Astrocyte (in vitro differentiated cells and primary cell): ENCODE measurements at regions not wholly inside any gene's neighbourhood (a gene's known extent, or its start where the extent isn't known, plus 50 kb on each side); places are given as distances from the start of the nearest gene placed in this dataset.
"Not testable (repeated sequence)": the region's sequence is repeated elsewhere in the genome, so short reads cannot be mapped to it uniquely, and the experiment has no call there.

Experiments
- DNase-seq: peaks from one replicate; pipeline ENCODE4 v3.0.0-alpha.2; 2010; ENCODE audit warnings: low read depth
- FAIRE-seq: peaks from 2 replicates; lab custom pipeline; 2011; peaks lifted over from hg19 to GRCh38; lab: Jason Lieb, UNC
- H2AFZ ChIP-seq: 2 replicates; pipeline ENCODE4 v1.6.0; 2012; ENCODE audit warnings: low read depth, low read length, inconsistent platforms
- H3K27ac ChIP-seq: 2 replicates; pipeline ENCODE4 v1.5.1; 2011; ENCODE audit warnings: low read depth, low read length, inconsistent platforms
- H3K27me3 ChIP-seq: 2 replicates; pipeline ENCODE4 v1.6.0; 2011; ENCODE audit warnings: low read length, inconsistent platforms; ENCODE audit not compliant: insufficient read depth
- H3K36me3 ChIP-seq: 2 replicates; pipeline ENCODE4 v1.5.1; 2011; ENCODE audit warnings: low read length, inconsistent platforms; ENCODE audit not compliant: insufficient read depth
- H3K4me1 ChIP-seq: 2 replicates; pipeline ENCODE4 v1.5.1; 2011; ENCODE audit warnings: low read length, inconsistent platforms; ENCODE audit not compliant: insufficient read depth
- H3K4me2 ChIP-seq: 2 replicates; pipeline ENCODE4 v1.6.0; 2012; ENCODE audit warnings: low read length, inconsistent platforms
- H3K4me3 ChIP-seq: 2 replicates; pipeline ENCODE4 v1.5.1; 2011; ENCODE audit warnings: low read depth, mild to moderate bottlenecking, low read length, inconsistent platforms; ENCODE audit not compliant: insufficient read depth
- H3K79me2 ChIP-seq: 2 replicates; pipeline ENCODE4 v1.6.0; 2012; ENCODE audit warnings: mild to moderate bottlenecking, low read length, inconsistent platforms; ENCODE audit not compliant: insufficient read depth
- H3K9ac ChIP-seq: 2 replicates; pipeline ENCODE4 v1.6.0; 2012; ENCODE audit warnings: mild to moderate bottlenecking, low read length, inconsistent platforms
- H3K9me3 ChIP-seq: 2 replicates; pipeline ENCODE4 v1.5.1; 2012; ENCODE audit warnings: low read depth, mild to moderate bottlenecking, low read length, inconsistent platforms; ENCODE audit not compliant: insufficient read depth
- H4K20me1 ChIP-seq: 2 replicates; pipeline ENCODE4 v1.6.0; 2012; ENCODE audit warnings: low read length, inconsistent platforms; ENCODE audit not compliant: insufficient read depth
- H3K27ac Mint-ChIP-seq: one replicate; pipeline ENCODE4 v1.8.0; 2021; ENCODE audit warnings: mild to moderate bottlenecking, mixed read lengths; ENCODE audit not compliant: unreplicated experiment
- H3K27me3 Mint-ChIP-seq: one replicate; pipeline ENCODE4 v1.8.0; 2021; ENCODE audit warnings: low read depth, mixed read lengths; ENCODE audit not compliant: unreplicated experiment
- H3K36me3 Mint-ChIP-seq: one replicate; pipeline ENCODE4 v1.8.0; 2021; ENCODE audit warnings: low read depth, mixed read lengths; ENCODE audit not compliant: unreplicated experiment
- H3K4me1 Mint-ChIP-seq: one replicate; pipeline ENCODE4 v1.8.0; 2021; ENCODE audit warnings: low read depth, mixed read lengths; ENCODE audit not compliant: unreplicated experiment
- H3K4me3 Mint-ChIP-seq: one replicate; pipeline ENCODE4 v1.8.0; 2021; ENCODE audit warnings: mild to moderate bottlenecking, moderate library complexity, mixed read lengths; ENCODE audit not compliant: unreplicated experiment
- H3K9me3 Mint-ChIP-seq: one replicate; pipeline ENCODE4 v1.8.0; 2021; ENCODE audit warnings: mild to moderate bottlenecking, mixed read lengths; ENCODE audit not compliant: unreplicated experiment
- EZH2 ChIP-seq: IDR thresholded peaks from 2 replicates; pipeline ENCODE4 v1.6.1; 2012; ENCODE audit warnings: mild to moderate bottlenecking, low read length, inconsistent platforms; ENCODE audit not compliant: insufficient read depth
- TF ChIP-seq, protein P1 (sequence below): IDR thresholded peaks from 2 replicates; pipeline ENCODE4 v1.5.1; 2011; ENCODE audit warnings: low read depth, mild to moderate bottlenecking, inconsistent platforms, low read length, moderate library complexity; ENCODE audit not compliant: insufficient read depth

DNA sequence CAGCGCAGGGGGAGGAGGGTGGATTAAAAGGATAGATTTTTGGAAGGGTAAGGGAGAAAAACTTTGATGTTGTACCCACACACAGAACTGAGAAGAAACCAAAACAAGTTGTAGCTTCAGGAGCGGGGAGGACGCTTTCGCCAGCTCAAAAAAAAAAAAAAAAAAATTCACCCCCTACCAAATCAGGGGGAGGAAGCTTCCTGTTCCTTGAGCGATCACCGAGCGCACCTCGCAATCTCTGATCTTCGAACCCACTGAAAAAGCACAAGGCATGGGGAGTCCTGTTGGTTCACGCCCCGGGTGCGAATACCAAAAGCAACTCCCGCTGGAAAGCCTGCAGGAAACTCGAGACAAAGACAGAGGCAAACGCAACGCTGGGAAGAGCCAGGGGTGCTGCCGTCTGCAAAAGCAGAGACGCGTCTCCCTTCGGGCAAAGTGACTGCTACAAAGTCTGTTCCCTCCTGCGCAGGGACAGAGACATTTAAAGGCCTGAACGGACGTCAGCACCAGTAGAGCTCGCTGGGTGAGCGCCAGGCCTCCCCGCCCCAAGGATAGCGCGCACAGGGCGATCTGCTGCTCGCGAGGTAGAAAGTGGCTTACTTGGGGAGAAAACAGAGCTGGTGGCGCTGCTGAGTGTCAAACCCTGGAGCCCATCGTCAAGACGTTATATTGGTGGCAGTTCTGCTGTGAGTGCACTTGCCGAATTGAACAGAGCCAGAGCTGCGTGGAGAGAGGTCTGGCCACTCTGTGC is 190.4 kb downstream of the USP22 start:
- peak; percentile 20 for DNase-seq
- H3K4me3 Mint-ChIP-seq: peak overlapping the region; percentile 82

GRCh38 chr17:20852990-20853370 is 189.8 kb downstream of the USP22 start:
- H3K36me3 ChIP-seq: no peaks in the 10 kb centered on the region
- no peak overlapping the region for H3K9ac ChIP-seq
- TF ChIP-seq EZH2: no peak
- TF ChIP-seq, protein P1, sequence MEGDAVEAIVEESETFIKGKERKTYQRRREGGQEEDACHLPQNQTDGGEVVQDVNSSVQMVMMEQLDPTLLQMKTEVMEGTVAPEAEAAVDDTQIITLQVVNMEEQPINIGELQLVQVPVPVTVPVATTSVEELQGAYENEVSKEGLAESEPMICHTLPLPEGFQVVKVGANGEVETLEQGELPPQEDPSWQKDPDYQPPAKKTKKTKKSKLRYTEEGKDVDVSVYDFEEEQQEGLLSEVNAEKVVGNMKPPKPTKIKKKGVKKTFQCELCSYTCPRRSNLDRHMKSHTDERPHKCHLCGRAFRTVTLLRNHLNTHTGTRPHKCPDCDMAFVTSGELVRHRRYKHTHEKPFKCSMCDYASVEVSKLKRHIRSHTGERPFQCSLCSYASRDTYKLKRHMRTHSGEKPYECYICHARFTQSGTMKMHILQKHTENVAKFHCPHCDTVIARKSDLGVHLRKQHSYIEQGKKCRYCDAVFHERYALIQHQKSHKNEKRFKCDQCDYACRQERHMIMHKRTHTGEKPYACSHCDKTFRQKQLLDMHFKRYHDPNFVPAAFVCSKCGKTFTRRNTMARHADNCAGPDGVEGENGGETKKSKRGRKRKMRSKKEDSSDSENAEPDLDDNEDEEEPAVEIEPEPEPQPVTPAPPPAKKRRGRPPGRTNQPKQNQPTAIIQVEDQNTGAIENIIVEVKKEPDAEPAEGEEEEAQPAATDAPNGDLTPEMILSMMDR: no peak
- no peaks in the 10 kb centered on the region for H3K9me3 Mint-ChIP-seq
- no peak overlapping the region for H3K27ac ChIP-seq
- H3K27me3 Mint-ChIP-seq: peaks cover 23% of the 10 kb centered on the region
- peak overlapping the region; percentile 82 for H3K4me3 Mint-ChIP-seq
- H3K9me3 ChIP-seq: no peaks in the 10 kb centered on the region
- peak overlapping the region; percentile 42 for H3K4me3 ChIP-seq
- no peaks in the 10 kb centered on the region for H3K79me2 ChIP-seq
- no peaks in the 10 kb centered on the region for H3K36me3 Mint-ChIP-seq
- FAIRE-seq (no peak), DNase-seq (peak; percentile 0)
- H3K27ac Mint-ChIP-seq: no peak overlapping the region
- no peaks in the 10 kb centered on the region for H3K4me1 Mint-ChIP-seq
- no peaks in the 10 kb centered on the region for H4K20me1 ChIP-seq
- H2AFZ ChIP-seq: peak overlapping the region; percentile 78
- H3K4me1 ChIP-seq: no peaks in the 10 kb centered on the region
- H3K27me3 ChIP-seq: peaks cover 20% of the 10 kb centered on the region
- H3K4me2 ChIP-seq: peak overlapping the region; percentile 85

More for the DNA sequence above, 190.4 kb downstream of the USP22 start:
- FAIRE-seq: no peak
- Histone ChIP-seq H3K27me3 (peaks cover 23% of the 10 kb centered on the region), H3K4me2 (peak overlapping the region; percentile 85), H2AFZ (peak overlapping the region; percentile 78), H4K20me1 (no peaks in the 10 kb centered on the region), H3K4me1 (no peaks in the 10 kb centered on the region), H3K79me2 (no peaks in the 10 kb centered on the region), H3K36me3 (no peaks in the 10 kb centered on the region), H3K4me3 (peak overlapping the region; percentile 42), H3K9ac (no peak overlapping the region), H3K9me3 (no peaks in the 10 kb centered on the region), H3K27ac (no peak overlapping the region)
- Mint-ChIP-seq H3K4me1 (no peaks in the 10 kb centered on the region), H3K27me3 (peaks cover 23% of the 10 kb centered on the region), H3K36me3 (no peaks in the 10 kb centered on the region), H3K27ac (peak overlapping the region; percentile 69), H3K9me3 (no peaks in the 10 kb centered on the region)
- TF ChIP-seq EZH2: no peak
- TF ChIP-seq, protein P1: no peak

DNA sequence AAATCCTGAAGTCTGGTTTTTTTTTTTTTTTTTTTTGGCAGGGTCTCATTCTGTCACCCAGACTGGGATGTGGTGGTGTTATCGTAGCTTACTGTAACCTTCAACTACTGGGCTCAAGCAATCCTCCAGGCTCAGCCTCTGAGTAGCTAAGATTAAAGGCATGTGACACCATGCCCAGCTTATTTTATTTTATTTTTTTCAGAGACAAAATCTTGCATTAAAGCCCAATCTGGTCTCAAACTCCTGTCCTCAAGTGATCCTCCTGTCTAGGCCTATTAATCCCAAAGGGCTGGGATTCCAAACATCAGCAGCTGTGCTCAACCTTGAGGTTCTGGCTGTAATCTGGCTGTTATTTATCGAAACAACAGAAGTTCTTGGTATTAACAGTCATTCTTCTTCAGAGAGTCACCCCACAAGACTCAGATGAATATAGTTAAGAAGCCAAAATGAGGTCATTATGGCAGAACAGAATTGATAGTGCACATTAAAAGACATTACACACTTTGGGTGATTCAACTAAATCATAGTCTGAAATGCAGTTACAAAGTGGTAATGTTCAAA is 186.8 kb downstream of the USP22 start:
- H3K27ac ChIP-seq, H4K20me1 ChIP-seq, H3K36me3 Mint-ChIP-seq, H3K4me3 ChIP-seq, H3K9me3 ChIP-seq, H3K4me3 Mint-ChIP-seq, FAIRE-seq, H3K79me2 ChIP-seq, H3K4me1 Mint-ChIP-seq, H2AFZ ChIP-seq, H3K4me2 ChIP-seq, H3K36me3 ChIP-seq, H3K4me1 ChIP-seq, H3K27ac Mint-ChIP-seq, H3K9me3 Mint-ChIP-seq, H3K9ac ChIP-seq: not testable (repeated sequence)
- H3K27me3 Mint-ChIP-seq: peaks cover 23% of the 10 kb centered on the region
- peak; percentile 27 for DNase-seq
- H3K27me3 ChIP-seq: peaks cover 13% of the 10 kb centered on the region

- not testable (repeated sequence) for H3K4me1 ChIP-seq, FAIRE-seq, H3K27ac ChIP-seq, H3K79me2 ChIP-seq, H2AFZ ChIP-seq, H3K4me3 Mint-ChIP-seq, H3K4me3 ChIP-seq, H3K27me3 Mint-ChIP-seq, H3K36me3 ChIP-seq, H3K27me3 ChIP-seq, H3K9me3 Mint-ChIP-seq, H4K20me1 ChIP-seq, DNase-seq, H3K27ac Mint-ChIP-seq, H3K36me3 Mint-ChIP-seq, H3K9ac ChIP-seq, H3K4me2 ChIP-seq, H3K4me1 Mint-ChIP-seq, H3K9me3 ChIP-seq
Observed at GRCh38 chr17:20866444-20867209, 176.2 kb downstream of the USP22 start.
